ENCODE measurements at regions not wholly inside any gene's neighbourhood (a gene's known extent, or its start where the extent isn't known, plus 50 kb on each side); places are given as distances from the start of the nearest gene placed in this dataset.

GRCh38 chrY:8058613-8059012 is 1147.1 kb upstream of the AMELY start:
- TF ChIP-seq, protein P1, sequence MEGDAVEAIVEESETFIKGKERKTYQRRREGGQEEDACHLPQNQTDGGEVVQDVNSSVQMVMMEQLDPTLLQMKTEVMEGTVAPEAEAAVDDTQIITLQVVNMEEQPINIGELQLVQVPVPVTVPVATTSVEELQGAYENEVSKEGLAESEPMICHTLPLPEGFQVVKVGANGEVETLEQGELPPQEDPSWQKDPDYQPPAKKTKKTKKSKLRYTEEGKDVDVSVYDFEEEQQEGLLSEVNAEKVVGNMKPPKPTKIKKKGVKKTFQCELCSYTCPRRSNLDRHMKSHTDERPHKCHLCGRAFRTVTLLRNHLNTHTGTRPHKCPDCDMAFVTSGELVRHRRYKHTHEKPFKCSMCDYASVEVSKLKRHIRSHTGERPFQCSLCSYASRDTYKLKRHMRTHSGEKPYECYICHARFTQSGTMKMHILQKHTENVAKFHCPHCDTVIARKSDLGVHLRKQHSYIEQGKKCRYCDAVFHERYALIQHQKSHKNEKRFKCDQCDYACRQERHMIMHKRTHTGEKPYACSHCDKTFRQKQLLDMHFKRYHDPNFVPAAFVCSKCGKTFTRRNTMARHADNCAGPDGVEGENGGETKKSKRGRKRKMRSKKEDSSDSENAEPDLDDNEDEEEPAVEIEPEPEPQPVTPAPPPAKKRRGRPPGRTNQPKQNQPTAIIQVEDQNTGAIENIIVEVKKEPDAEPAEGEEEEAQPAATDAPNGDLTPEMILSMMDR (IDR thresholded peaks at IDR 0.05), result no peak
- TF ChIP-seq POLR2A (IDR thresholded peaks at IDR 0.05), result no peak

Measured in transverse colon (tissue), 3 donors.